ENCODE measurements at regions not wholly inside any gene's neighbourhood (a gene's known extent, or its start where the extent isn't known, plus 50 kb on each side); places are given as distances from the start of the nearest gene placed in this dataset.

DNA sequence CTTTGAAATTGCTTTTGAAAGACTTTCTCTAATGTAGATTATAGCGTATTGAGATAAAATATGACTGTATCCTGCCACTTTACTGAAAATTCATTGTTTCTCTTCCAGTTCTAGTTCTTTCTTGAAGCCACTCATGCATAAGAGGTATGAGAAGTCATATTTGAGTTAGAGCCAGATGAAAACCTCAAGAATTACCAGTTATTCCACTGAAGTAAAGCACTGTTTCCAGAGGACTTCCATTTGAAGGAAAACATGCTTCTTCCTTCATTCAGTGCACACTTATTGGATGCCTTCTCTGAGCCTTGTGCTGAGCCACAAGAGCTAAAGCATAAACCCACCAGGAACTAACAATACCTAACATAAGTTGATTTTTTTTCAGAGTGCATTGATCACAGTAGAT lies 513.4 kb downstream of the ZNF385D start:
- Histone ChIP-seq H3K4me3 (ENCODE audit: low read depth, low read length) (no peak overlapping the region), H3K36me3 (ENCODE audit: control insufficient read depth in 2 of 2, insufficient read depth in 1 of 2, low read length in 2 of 2) (no peaks in the 10 kb centered on the region), H3K4me1 (ENCODE audit: control insufficient read depth, insufficient read depth, low read length) (no peaks in the 10 kb centered on the region), H3K27ac (ENCODE audit: extremely low read depth, low read depth, low read length) (no peak overlapping the region), H3K9me3 (ENCODE audit: control insufficient read depth, insufficient read depth, low read depth, low read length) (no peaks in the 10 kb centered on the region)
- ChIA-PET CTCF (no interaction called here), POLR2A (no interaction called here)
- no peak for TF ChIP-seq KLF10 (tag by site-specific recombination; IDR thresholded peaks at IDR 0.05)
- TF ChIP-seq BCL11B (tag by site-specific recombination; IDR thresholded peaks at IDR 0.05; ENCODE audit: low read depth), result no peak
- TF ChIP-seq, protein P1, sequence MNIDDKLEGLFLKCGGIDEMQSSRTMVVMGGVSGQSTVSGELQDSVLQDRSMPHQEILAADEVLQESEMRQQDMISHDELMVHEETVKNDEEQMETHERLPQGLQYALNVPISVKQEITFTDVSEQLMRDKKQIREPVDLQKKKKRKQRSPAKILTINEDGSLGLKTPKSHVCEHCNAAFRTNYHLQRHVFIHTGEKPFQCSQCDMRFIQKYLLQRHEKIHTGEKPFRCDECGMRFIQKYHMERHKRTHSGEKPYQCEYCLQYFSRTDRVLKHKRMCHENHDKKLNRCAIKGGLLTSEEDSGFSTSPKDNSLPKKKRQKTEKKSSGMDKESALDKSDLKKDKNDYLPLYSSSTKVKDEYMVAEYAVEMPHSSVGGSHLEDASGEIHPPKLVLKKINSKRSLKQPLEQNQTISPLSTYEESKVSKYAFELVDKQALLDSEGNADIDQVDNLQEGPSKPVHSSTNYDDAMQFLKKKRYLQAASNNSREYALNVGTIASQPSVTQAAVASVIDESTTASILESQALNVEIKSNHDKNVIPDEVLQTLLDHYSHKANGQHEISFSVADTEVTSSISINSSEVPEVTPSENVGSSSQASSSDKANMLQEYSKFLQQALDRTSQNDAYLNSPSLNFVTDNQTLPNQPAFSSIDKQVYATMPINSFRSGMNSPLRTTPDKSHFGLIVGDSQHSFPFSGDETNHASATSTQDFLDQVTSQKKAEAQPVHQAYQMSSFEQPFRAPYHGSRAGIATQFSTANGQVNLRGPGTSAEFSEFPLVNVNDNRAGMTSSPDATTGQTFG (tag by site-specific recombination; IDR thresholded peaks at IDR 0.05; ENCODE audit: borderline replicate concordance), result no peak
- TF ChIP-seq, protein P2, sequence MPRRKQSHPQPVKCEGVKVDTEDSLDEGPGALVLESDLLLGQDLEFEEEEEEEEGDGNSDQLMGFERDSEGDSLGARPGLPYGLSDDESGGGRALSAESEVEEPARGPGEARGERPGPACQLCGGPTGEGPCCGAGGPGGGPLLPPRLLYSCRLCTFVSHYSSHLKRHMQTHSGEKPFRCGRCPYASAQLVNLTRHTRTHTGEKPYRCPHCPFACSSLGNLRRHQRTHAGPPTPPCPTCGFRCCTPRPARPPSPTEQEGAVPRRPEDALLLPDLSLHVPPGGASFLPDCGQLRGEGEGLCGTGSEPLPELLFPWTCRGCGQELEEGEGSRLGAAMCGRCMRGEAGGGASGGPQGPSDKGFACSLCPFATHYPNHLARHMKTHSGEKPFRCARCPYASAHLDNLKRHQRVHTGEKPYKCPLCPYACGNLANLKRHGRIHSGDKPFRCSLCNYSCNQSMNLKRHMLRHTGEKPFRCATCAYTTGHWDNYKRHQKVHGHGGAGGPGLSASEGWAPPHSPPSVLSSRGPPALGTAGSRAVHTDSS (tag by site-specific recombination; IDR thresholded peaks at IDR 0.05), result no peak
- TF ChIP-seq ZNF37A (tag by site-specific recombination; IDR thresholded peaks at IDR 0.05), result no peak
- no peak for TF ChIP-seq OVOL3 (tag by site-specific recombination; IDR thresholded peaks at IDR 0.05)
- TF ChIP-seq, protein P3, sequence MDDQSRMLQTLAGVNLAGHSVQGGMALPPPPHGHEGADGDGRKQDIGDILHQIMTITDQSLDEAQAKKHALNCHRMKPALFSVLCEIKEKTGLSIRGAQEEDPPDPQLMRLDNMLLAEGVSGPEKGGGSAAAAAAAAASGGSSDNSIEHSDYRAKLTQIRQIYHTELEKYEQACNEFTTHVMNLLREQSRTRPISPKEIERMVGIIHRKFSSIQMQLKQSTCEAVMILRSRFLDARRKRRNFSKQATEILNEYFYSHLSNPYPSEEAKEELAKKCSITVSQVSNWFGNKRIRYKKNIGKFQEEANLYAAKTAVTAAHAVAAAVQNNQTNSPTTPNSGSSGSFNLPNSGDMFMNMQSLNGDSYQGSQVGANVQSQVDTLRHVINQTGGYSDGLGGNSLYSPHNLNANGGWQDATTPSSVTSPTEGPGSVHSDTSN (CRISPR knock-in tag; IDR thresholded peaks at IDR 0.05), result no peak
- TF ChIP-seq, protein P4, sequence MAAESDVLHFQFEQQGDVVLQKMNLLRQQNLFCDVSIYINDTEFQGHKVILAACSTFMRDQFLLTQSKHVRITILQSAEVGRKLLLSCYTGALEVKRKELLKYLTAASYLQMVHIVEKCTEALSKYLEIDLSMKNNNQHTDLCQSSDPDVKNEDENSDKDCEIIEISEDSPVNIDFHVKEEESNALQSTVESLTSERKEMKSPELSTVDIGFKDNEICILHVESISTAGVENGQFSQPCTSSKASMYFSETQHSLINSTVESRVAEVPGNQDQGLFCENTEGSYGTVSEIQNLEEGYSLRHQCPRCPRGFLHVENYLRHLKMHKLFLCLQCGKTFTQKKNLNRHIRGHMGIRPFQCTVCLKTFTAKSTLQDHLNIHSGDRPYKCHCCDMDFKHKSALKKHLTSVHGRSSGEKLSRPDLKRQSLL (tag by site-specific recombination; IDR thresholded peaks at IDR 0.05), result no peak
- no peak for TF ChIP-seq ZFP37 (tag by site-specific recombination; IDR thresholded peaks at IDR 0.05)
- no peak for TF ChIP-seq KLF9 (tag by site-specific recombination; IDR thresholded peaks at IDR 0.05; ENCODE audit: low read depth)
- TF ChIP-seq, protein P5, sequence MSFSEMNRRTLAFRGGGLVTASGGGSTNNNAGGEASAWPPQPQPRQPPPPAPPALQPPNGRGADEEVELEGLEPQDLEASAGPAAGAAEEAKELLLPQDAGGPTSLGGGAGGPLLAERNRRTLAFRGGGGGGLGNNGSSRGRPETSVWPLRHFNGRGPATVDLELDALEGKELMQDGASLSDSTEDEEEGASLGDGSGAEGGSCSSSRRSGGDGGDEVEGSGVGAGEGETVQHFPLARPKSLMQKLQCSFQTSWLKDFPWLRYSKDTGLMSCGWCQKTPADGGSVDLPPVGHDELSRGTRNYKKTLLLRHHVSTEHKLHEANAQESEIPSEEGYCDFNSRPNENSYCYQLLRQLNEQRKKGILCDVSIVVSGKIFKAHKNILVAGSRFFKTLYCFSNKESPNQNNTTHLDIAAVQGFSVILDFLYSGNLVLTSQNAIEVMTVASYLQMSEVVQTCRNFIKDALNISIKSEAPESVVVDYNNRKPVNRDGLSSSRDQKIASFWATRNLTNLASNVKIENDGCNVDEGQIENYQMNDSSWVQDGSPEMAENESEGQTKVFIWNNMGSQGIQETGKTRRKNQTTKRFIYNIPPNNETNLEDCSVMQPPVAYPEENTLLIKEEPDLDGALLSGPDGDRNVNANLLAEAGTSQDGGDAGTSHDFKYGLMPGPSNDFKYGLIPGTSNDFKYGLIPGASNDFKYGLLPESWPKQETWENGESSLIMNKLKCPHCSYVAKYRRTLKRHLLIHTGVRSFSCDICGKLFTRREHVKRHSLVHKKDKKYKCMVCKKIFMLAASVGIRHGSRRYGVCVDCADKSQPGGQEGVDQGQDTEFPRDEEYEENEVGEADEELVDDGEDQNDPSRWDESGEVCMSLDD (tag by site-specific recombination; IDR thresholded peaks at IDR 0.05), result no peak
- TF ChIP-seq ZNF114 (tag by site-specific recombination; IDR thresholded peaks at IDR 0.05), result no peak
- no peak for TF ChIP-seq ZNF677 (tag by site-specific recombination; IDR thresholded peaks at IDR 0.05)
- no peak for TF ChIP-seq ZNF175 (tag by site-specific recombination; IDR thresholded peaks at IDR 0.05)
- no peak for TF ChIP-seq ZNF747 (tag by site-specific recombination; IDR thresholded peaks at IDR 0.05)

DNA sequence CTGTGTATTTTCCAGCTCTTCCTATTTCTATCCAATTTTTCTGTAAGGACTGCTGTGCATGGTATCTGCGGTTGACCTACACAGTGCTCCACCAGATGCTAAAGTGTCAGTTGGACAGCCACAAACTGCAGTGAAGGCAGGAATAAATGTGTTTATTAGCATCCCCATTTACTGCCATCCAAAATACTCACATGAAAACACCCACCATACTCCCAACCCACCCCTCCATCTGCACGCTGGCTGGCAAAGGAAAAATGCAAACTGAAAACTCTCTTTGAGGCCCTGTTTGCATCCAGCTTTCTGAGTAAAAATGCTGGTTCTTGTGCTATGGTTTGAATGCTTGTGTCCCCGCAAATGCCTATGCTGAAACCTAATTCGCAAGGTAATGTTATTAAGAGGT lies 515.5 kb downstream of the ZNF385D start:
- Histone ChIP-seq H3K36me3 (ENCODE audit: control insufficient read depth in 2 of 2, insufficient read depth in 1 of 2, low read length in 2 of 2) (no peaks in the 10 kb centered on the region), H3K9me3 (ENCODE audit: control insufficient read depth, insufficient read depth, low read depth, low read length) (no peaks in the 10 kb centered on the region), H3K27ac (ENCODE audit: extremely low read depth, low read depth, low read length) (no peak overlapping the region), H3K4me1 (ENCODE audit: control insufficient read depth, insufficient read depth, low read length) (no peaks in the 10 kb centered on the region), H3K4me3 (ENCODE audit: low read depth, low read length) (no peak overlapping the region)
- POLR2A ChIA-PET, result no interaction called here
- CTCF ChIA-PET, result no interaction called here
- TF ChIP-seq, protein P4 (tag by site-specific recombination; IDR thresholded peaks at IDR 0.05), result no peak
- no peak for TF ChIP-seq SALL2 (tag by site-specific recombination; IDR thresholded peaks at IDR 0.05; ENCODE audit: borderline replicate concordance)
- TF ChIP-seq ZBTB17 (tag by site-specific recombination; IDR thresholded peaks at IDR 0.05), result no peak
- TF ChIP-seq, protein P6, sequence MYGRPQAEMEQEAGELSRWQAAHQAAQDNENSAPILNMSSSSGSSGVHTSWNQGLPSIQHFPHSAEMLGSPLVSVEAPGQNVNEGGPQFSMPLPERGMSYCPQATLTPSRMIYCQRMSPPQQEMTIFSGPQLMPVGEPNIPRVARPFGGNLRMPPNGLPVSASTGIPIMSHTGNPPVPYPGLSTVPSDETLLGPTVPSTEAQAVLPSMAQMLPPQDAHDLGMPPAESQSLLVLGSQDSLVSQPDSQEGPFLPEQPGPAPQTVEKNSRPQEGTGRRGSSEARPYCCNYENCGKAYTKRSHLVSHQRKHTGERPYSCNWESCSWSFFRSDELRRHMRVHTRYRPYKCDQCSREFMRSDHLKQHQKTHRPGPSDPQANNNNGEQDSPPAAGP (tag by site-specific recombination; IDR thresholded peaks at IDR 0.05), result no peak
- no peak for TF ChIP-seq SCRT2 (tag by site-specific recombination; IDR thresholded peaks at IDR 0.05)
- TF ChIP-seq RBAK (tag by site-specific recombination; IDR thresholded peaks at IDR 0.05), result no peak
- TF ChIP-seq KLF8 (tag by site-specific recombination; IDR thresholded peaks at IDR 0.05), result no peak
- no peak for TF ChIP-seq WT1 (tag by site-specific recombination; IDR thresholded peaks at IDR 0.05)
- TF ChIP-seq ZNF48 (tag by site-specific recombination; IDR thresholded peaks at IDR 0.05), result no peak
- no peak for TF ChIP-seq ZNF311 (tag by site-specific recombination; IDR thresholded peaks at IDR 0.05; ENCODE audit: borderline replicate concordance)
- TF ChIP-seq ZNF473 (tag by site-specific recombination; IDR thresholded peaks at IDR 0.05), result no peak
- no peak for TF ChIP-seq OVOL3 (tag by site-specific recombination; IDR thresholded peaks at IDR 0.05)
- TF ChIP-seq ZNF571 (tag by site-specific recombination; IDR thresholded peaks at IDR 0.05), result no peak
